Psoas muscle (tissue), 7 donors: ENCODE measurements at regions not wholly inside any gene's neighbourhood (a gene's known extent, or its start where the extent isn't known, plus 50 kb on each side); places are given as distances from the start of the nearest gene placed in this dataset.

Source experiments
- ATAC-seq, 4 donors: fragments of 200-7000 bp; cut with Tn5 transposase; one replicate each; pipeline ENCODE4 v1.9.1; 2020; ENCODE audit warnings: moderate library complexity in 3 of 4, mild to moderate bottlenecking in 2 of 4
- DNase-seq, 2 donors: peaks; one replicate each; pipeline ENCODE4 v3.0.0-alpha.2; 2020
- H3K27ac ChIP-seq: fragments of 200-600 bp; one replicate; pipeline ENCODE4 v1.8.0; 2022
- H3K27me3 ChIP-seq, 3 donors: fragments of 200-600 bp in 1 of 3; one replicate each; pipeline versions ENCODE4 v1.6.1 to v1.8.0; 2013 to 2022; ENCODE audit warnings: low read length in 2 of 3, mild to moderate bottlenecking in 2 of 3, moderate library complexity in 1 of 3; ENCODE audit not compliant: insufficient read depth in 3 of 3
- H3K36me3 ChIP-seq, 2 donors: fragments of 200-600 bp in 1 of 2; one replicate each; pipeline versions ENCODE4 v1.6.1 to v1.8.0; 2013 to 2022; ENCODE audit warnings: low read depth in 1 of 2, mild to moderate bottlenecking in 1 of 2, moderate library complexity in 1 of 2; ENCODE audit not compliant: insufficient read depth in 1 of 2
- H3K4me1 ChIP-seq: fragments of 200-600 bp; one replicate; pipeline ENCODE4 v1.8.0; 2022
- H3K4me3 ChIP-seq: fragments of 200-600 bp; one replicate; pipeline ENCODE4 v1.8.0; 2022; ENCODE audit warnings: mild to moderate bottlenecking
- H3K9me3 ChIP-seq: fragments of 200-600 bp; one replicate; pipeline ENCODE4 v1.8.0; 2022
- WGBS, 3 donors: extraction: QIAGEN DNeasy Blood & Tissue Kit; methylation state at CpG; one replicate each; pipeline versions ENCODE4 v1.1.6 to v1.1.7; 2013; 5-methylcytosine and 5-hydroxymethylcytosine counted together
- intact Hi-C, 2 donors: fragments of 100-400 bp; cut with DNase I; formaldehyde crosslinking; loops; one replicate each; pipeline versions ENCODE4 v1.11.0 to v1.14.2; 2022
- TF ChIP-seq, protein P1 (sequence below): fragments of 200-600 bp; IDR thresholded peaks from one replicate; pipeline ENCODE4 v1.8.0; 2022; ENCODE audit warnings: antibody characterized with exemption
- donor health status: healthy with polysubstance abuse.
- donor health status: DM: no; HTN: no; CAD: no; lungs with moderate emphysema.
- donor health status: Bipolar disorder and iron deficiency.
- donor health status: healthy.
- donor health status: DM: yes; HTN: yes; CAD: no.
- donor health status: DM: no; HTN: no; CAD: no.
- donor health status: DM: yes; HTN: yes; CAD: no.

DNA sequence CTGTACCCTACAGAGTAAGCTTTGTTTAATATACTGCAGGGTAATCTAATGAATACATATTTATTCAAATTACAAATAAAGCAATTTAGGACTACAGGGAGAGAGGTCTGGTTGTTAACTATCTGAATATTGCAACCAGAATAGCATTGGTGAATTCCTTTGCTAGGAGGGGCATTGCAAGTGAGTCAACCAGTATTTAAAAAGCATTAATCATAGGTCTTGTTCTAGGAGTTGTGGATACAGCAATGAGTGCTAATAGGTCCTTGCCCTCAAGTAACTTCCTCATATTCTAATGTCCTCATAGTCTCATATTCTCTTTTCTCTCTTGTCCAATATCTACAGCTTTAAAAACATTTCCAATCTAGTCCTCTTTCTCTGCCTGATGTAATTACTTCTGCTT lies 531.4 kb downstream of the CDH11 start:
- ATAC-seq, result peak; percentile 68 to 87 (median 79)
- intact Hi-C loops, result no loop called here
- Histone ChIP-seq H3K4me1 (no peaks in the 10 kb centered on the region), H3K27ac (no peak overlapping the region), H3K36me3 (no peaks in the 10 kb centered on the region), H3K4me3 (no peak overlapping the region), H3K9me3 (no peaks in the 10 kb centered on the region), H3K27me3 (no peaks in the 10 kb centered on the region)
- TF ChIP-seq, protein P1, sequence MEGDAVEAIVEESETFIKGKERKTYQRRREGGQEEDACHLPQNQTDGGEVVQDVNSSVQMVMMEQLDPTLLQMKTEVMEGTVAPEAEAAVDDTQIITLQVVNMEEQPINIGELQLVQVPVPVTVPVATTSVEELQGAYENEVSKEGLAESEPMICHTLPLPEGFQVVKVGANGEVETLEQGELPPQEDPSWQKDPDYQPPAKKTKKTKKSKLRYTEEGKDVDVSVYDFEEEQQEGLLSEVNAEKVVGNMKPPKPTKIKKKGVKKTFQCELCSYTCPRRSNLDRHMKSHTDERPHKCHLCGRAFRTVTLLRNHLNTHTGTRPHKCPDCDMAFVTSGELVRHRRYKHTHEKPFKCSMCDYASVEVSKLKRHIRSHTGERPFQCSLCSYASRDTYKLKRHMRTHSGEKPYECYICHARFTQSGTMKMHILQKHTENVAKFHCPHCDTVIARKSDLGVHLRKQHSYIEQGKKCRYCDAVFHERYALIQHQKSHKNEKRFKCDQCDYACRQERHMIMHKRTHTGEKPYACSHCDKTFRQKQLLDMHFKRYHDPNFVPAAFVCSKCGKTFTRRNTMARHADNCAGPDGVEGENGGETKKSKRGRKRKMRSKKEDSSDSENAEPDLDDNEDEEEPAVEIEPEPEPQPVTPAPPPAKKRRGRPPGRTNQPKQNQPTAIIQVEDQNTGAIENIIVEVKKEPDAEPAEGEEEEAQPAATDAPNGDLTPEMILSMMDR, result no peak
- no peak for DNase-seq

GRCh38 chr16:64589836-64590235 lies 532.0 kb downstream of the CDH11 start:
- Histone ChIP-seq H3K9me3 (no peaks in the 10 kb centered on the region), H3K4me1 (no peaks in the 10 kb centered on the region), H3K4me3 (no peak overlapping the region), H3K36me3 (no peaks in the 10 kb centered on the region), H3K27me3 (no peaks in the 10 kb centered on the region), H3K27ac (no peak overlapping the region)
- ATAC-seq, result peak in 3 of 4 donors; percentile 54 to 68 (median 66)
- no peak for DNase-seq
- TF ChIP-seq, protein P1, result no peak
- WGBS, 3 donors, result 29 to 35% (median 30%) methylated on average over 5 of the region's 5 CpGs
- intact Hi-C loops, result no loop called here

DNA sequence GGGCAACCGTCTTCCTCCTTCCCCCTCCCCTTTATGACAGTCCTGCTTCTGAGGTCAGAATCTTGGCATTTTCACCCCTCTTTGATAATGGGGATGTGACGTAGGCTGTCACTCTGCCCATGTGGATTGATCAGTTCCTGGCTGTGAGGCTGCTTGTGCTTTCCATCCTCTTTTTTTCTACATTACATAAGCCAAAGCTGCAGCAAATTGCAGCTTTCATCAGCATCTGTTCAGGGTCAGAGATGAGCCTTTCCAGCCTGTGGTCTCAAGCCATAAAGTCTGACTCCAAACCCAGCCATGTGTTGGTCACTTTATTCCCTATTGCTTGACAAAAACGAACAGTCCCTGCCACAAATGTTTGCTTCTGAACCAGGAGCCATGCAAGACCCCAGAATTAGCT lies 535.1 kb downstream of the CDH11 start:
- WGBS, 3 donors, result 17 to 26% (median 18%) methylated on average over 3 of the region's 3 CpGs
- no peak for ATAC-seq
- H3K4me3 ChIP-seq, result no peak overlapping the region
- no peak for DNase-seq
- H3K9me3 ChIP-seq, result no peaks in the 10 kb centered on the region
- no peaks in the 10 kb centered on the region for H3K36me3 ChIP-seq
- intact Hi-C loops, result no loop called here
- H3K27ac ChIP-seq, result no peak overlapping the region
- TF ChIP-seq, protein P1, result no peak
- H3K27me3 ChIP-seq, result no peaks in the 10 kb centered on the region
- H3K4me1 ChIP-seq, result no peaks in the 10 kb centered on the region

DNA sequence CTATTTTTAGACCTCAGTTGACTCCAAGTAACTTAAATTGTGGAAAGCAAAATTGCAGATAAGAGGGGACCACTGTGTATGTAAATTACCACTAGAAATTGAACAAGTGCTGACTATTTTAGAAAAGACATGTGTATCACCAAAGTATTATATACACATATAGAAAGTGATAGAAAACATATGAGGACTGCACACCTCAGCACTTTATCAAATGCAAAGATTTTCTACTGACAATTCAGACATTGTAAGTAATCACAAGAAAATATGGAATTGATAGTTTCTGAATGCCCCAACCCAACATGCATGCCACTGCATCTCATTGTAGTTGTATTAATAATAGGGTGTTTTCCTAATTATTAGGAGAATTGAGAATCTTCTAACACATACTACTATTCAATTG lies 536.5 kb downstream of the CDH11 start:
- Histone ChIP-seq H3K27me3 (no peaks in the 10 kb centered on the region), H3K36me3 (no peaks in the 10 kb centered on the region), H3K4me3 (no peak overlapping the region), H3K27ac (no peak overlapping the region), H3K9me3 (no peaks in the 10 kb centered on the region), H3K4me1 (no peaks in the 10 kb centered on the region)
- intact Hi-C loops, result no loop called here
- no peak for DNase-seq
- ATAC-seq, result no peak
- TF ChIP-seq, protein P1, result no peak

GRCh38 chr16:64580558-64580957 lies 541.3 kb downstream of the CDH11 start:
- H3K9me3 ChIP-seq, result no peaks in the 10 kb centered on the region
- ATAC-seq (no peak), DNase-seq (no peak)
- no peak overlapping the region for H3K4me3 ChIP-seq
- H3K27me3 ChIP-seq, result no peaks in the 10 kb centered on the region
- intact Hi-C loops, result no loop called here
- H3K36me3 ChIP-seq, result no peaks in the 10 kb centered on the region
- TF ChIP-seq, protein P1, result no peak
- H3K27ac ChIP-seq, result no peak overlapping the region
- WGBS, 3 donors, result 82 to 85% (median 83%) methylated on average over 7 of the region's 7 CpGs
- H3K4me1 ChIP-seq, result no peaks in the 10 kb centered on the region
